ENCODE measurements at regions not wholly inside any gene's neighbourhood (a gene's known extent, or its start where the extent isn't known, plus 50 kb on each side); places are given as distances from the start of the nearest gene placed in this dataset.

GRCh38 chr3:95711789-95712188 lies 1102.6 kb upstream of the EPHA6 start:
- H3K36me3 Mint-ChIP-seq (ENCODE audit: low read depth), result no peaks in the 10 kb centered on the region
- no peak overlapping the region for H3K4me3 Mint-ChIP-seq
- TF ChIP-seq CTCF (IDR thresholded peaks at IDR 0.05; ENCODE audit: unreplicated experiment in 3 of 3), result no peak
- no peaks in the 10 kb centered on the region for H3K4me1 Mint-ChIP-seq
- no peaks in the 10 kb centered on the region for H3K27me3 Mint-ChIP-seq (ENCODE audit: low read depth)
- H3K9me3 Mint-ChIP-seq, result peaks cover 2% of the 10 kb centered on the region
- no peak overlapping the region for H3K27ac Mint-ChIP-seq

GRCh38 chr3:95715128-95715527 lies 1099.3 kb upstream of the EPHA6 start:
- Mint-ChIP-seq H3K4me3 (no peak overlapping the region), H3K27ac (no peak overlapping the region), H3K9me3 (no peaks in the 10 kb centered on the region), H3K27me3 (ENCODE audit: low read depth) (no peaks in the 10 kb centered on the region), H3K36me3 (ENCODE audit: low read depth) (no peaks in the 10 kb centered on the region), H3K4me1 (no peaks in the 10 kb centered on the region)
- TF ChIP-seq CTCF (IDR thresholded peaks at IDR 0.05; ENCODE audit: unreplicated experiment in 3 of 3), result no peak

GRCh38 chr3:95717048-95717447 lies 1097.3 kb upstream of the EPHA6 start:
- Mint-ChIP-seq H3K36me3 (ENCODE audit: low read depth) (no peaks in the 10 kb centered on the region), H3K27me3 (ENCODE audit: low read depth) (no peaks in the 10 kb centered on the region), H3K4me1 (no peaks in the 10 kb centered on the region), H3K9me3 (no peaks in the 10 kb centered on the region), H3K4me3 (no peak overlapping the region), H3K27ac (no peak overlapping the region)
- TF ChIP-seq CTCF (IDR thresholded peaks at IDR 0.05; ENCODE audit: unreplicated experiment in 3 of 3), result no peak

GRCh38 chr3:95718168-95718567 lies 1096.2 kb upstream of the EPHA6 start:
- Mint-ChIP-seq H3K4me3 (no peak overlapping the region), H3K4me1 (no peaks in the 10 kb centered on the region), H3K36me3 (ENCODE audit: low read depth) (no peaks in the 10 kb centered on the region), H3K27ac (no peak overlapping the region), H3K27me3 (ENCODE audit: low read depth) (no peaks in the 10 kb centered on the region), H3K9me3 (no peaks in the 10 kb centered on the region)
- no peak for TF ChIP-seq CTCF (IDR thresholded peaks at IDR 0.05; ENCODE audit: unreplicated experiment in 3 of 3)

GRCh38 chr3:95719481-95719880 lies 1094.9 kb upstream of the EPHA6 start:
- no peaks in the 10 kb centered on the region for H3K9me3 Mint-ChIP-seq
- no peaks in the 10 kb centered on the region for H3K27me3 Mint-ChIP-seq (ENCODE audit: low read depth)
- TF ChIP-seq CTCF (IDR thresholded peaks at IDR 0.05; ENCODE audit: unreplicated experiment in 3 of 3), result no peak
- H3K4me1 Mint-ChIP-seq, result no peaks in the 10 kb centered on the region
- H3K4me3 Mint-ChIP-seq, result no peak overlapping the region
- H3K36me3 Mint-ChIP-seq (ENCODE audit: low read depth), result no peaks in the 10 kb centered on the region
- H3K27ac Mint-ChIP-seq, result no peak overlapping the region

GRCh38 chr3:95721938-95722337 lies 1092.5 kb upstream of the EPHA6 start:
- no peaks in the 10 kb centered on the region for H3K36me3 Mint-ChIP-seq (ENCODE audit: low read depth)
- no peak overlapping the region for H3K27ac Mint-ChIP-seq
- no peak for TF ChIP-seq CTCF (IDR thresholded peaks at IDR 0.05; ENCODE audit: unreplicated experiment in 3 of 3)
- H3K27me3 Mint-ChIP-seq (ENCODE audit: low read depth), result no peaks in the 10 kb centered on the region
- H3K9me3 Mint-ChIP-seq, result no peaks in the 10 kb centered on the region
- H3K4me1 Mint-ChIP-seq, result no peaks in the 10 kb centered on the region
- no peak overlapping the region for H3K4me3 Mint-ChIP-seq
